Ishikawa (cell line): ENCODE measurements at regions not wholly inside any gene's neighbourhood (a gene's known extent, or its start where the extent isn't known, plus 50 kb on each side); places are given as distances from the start of the nearest gene placed in this dataset.

Experiments used
- CEBPB ChIP-seq: IDR thresholded peaks from 2 replicates; pipeline ENCODE4 v1.6.1; 2012
- CREB1 ChIP-seq: IDR thresholded peaks from 2 replicates; pipeline ENCODE4 v1.6.1; 2012; ENCODE audit warnings: low read depth
- EGR1 ChIP-seq: IDR thresholded peaks from 2 replicates; pipeline ENCODE4 v1.6.1; 2012
- EP300 ChIP-seq: IDR thresholded peaks from 2 replicates; pipeline ENCODE4 v1.6.1; 2012; ENCODE audit warnings: borderline replicate concordance
- FOXM1 ChIP-seq: IDR thresholded peaks from 2 replicates; pipeline ENCODE4 v1.6.1; 2012; ENCODE audit warnings: low read depth, borderline replicate concordance
- NFIC ChIP-seq: IDR thresholded peaks from 2 replicates; pipeline ENCODE4 v1.6.1; 2012
- RAD21 ChIP-seq: IDR thresholded peaks from 2 replicates; pipeline ENCODE4 v1.6.1; 2012; ENCODE audit warnings: low read depth
- TAF1 ChIP-seq: IDR thresholded peaks from 2 replicates; pipeline ENCODE4 v1.6.1; 2012; ENCODE audit warnings: low read depth, mild to moderate bottlenecking
- TCF12 ChIP-seq: IDR thresholded peaks from 2 replicates; pipeline ENCODE4 v1.6.1; 2012; ENCODE audit warnings: low read depth
- TEAD4 ChIP-seq: IDR thresholded peaks from 2 replicates; pipeline ENCODE4 v1.6.1; 2012
- YY1 ChIP-seq: IDR thresholded peaks from 2 replicates; pipeline ENCODE4 v1.6.1; 2012; ENCODE audit warnings: low read depth
- ZBTB7A ChIP-seq: IDR thresholded peaks from 2 replicates; pipeline ENCODE4 v1.6.1; 2012; ENCODE audit warnings: low read depth
- TF ChIP-seq, protein P1 (sequence below): IDR thresholded peaks from 2 replicates; pipeline ENCODE4 v1.6.1; 2012
- TF ChIP-seq, protein P2 (sequence below): IDR thresholded peaks from 2 replicates; pipeline ENCODE4 v1.6.1; 2012
- TF ChIP-seq, protein P3 (sequence below): IDR thresholded peaks from 2 replicates; pipeline ENCODE4 v1.6.1; 2012; ENCODE audit warnings: low read depth, mild to moderate bottlenecking

DNA sequence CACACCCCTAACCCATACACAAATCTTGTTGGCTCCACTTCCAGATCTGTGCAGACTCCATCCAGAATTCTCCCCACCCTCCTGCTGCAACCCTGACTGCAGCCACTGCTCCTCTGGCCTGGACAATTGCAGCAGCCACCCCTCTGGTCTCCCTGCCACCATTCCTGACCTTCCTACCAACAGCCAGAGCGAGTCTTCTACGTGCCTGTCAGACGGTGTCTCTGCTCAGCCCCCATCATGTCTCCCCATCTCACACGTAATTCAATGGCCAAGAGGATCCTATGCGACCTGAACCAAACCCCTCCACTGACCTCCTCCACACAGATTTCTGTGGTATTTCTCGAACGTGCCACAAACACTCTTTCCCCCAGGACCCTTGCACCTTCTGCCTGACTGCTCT, 103.3 kb downstream of the TPRA1 start:
- no peak for TF ChIP-seq EP300
- no peak for TF ChIP-seq EGR1
- TF ChIP-seq YY1: no peak
- TF ChIP-seq, protein P1, sequence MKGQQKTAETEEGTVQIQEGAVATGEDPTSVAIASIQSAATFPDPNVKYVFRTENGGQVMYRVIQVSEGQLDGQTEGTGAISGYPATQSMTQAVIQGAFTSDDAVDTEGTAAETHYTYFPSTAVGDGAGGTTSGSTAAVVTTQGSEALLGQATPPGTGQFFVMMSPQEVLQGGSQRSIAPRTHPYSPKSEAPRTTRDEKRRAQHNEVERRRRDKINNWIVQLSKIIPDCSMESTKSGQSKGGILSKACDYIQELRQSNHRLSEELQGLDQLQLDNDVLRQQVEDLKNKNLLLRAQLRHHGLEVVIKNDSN: no peak
- TF ChIP-seq TEAD4: no peak
- no peak for TF ChIP-seq TCF12
- no peak for TF ChIP-seq FOXM1
- TF ChIP-seq, protein P2, sequence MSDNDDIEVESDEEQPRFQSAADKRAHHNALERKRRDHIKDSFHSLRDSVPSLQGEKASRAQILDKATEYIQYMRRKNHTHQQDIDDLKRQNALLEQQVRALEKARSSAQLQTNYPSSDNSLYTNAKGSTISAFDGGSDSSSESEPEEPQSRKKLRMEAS: no peak
- no peak for TF ChIP-seq TAF1
- TF ChIP-seq RAD21: no peak
- TF ChIP-seq CREB1: no peak
- no peak for TF ChIP-seq CEBPB
- TF ChIP-seq NFIC: no peak
- TF ChIP-seq, protein P3, sequence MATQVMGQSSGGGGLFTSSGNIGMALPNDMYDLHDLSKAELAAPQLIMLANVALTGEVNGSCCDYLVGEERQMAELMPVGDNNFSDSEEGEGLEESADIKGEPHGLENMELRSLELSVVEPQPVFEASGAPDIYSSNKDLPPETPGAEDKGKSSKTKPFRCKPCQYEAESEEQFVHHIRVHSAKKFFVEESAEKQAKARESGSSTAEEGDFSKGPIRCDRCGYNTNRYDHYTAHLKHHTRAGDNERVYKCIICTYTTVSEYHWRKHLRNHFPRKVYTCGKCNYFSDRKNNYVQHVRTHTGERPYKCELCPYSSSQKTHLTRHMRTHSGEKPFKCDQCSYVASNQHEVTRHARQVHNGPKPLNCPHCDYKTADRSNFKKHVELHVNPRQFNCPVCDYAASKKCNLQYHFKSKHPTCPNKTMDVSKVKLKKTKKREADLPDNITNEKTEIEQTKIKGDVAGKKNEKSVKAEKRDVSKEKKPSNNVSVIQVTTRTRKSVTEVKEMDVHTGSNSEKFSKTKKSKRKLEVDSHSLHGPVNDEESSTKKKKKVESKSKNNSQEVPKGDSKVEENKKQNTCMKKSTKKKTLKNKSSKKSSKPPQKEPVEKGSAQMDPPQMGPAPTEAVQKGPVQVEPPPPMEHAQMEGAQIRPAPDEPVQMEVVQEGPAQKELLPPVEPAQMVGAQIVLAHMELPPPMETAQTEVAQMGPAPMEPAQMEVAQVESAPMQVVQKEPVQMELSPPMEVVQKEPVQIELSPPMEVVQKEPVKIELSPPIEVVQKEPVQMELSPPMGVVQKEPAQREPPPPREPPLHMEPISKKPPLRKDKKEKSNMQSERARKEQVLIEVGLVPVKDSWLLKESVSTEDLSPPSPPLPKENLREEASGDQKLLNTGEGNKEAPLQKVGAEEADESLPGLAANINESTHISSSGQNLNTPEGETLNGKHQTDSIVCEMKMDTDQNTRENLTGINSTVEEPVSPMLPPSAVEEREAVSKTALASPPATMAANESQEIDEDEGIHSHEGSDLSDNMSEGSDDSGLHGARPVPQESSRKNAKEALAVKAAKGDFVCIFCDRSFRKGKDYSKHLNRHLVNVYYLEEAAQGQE: no peak
- no peak for TF ChIP-seq ZBTB7A

DNA sequence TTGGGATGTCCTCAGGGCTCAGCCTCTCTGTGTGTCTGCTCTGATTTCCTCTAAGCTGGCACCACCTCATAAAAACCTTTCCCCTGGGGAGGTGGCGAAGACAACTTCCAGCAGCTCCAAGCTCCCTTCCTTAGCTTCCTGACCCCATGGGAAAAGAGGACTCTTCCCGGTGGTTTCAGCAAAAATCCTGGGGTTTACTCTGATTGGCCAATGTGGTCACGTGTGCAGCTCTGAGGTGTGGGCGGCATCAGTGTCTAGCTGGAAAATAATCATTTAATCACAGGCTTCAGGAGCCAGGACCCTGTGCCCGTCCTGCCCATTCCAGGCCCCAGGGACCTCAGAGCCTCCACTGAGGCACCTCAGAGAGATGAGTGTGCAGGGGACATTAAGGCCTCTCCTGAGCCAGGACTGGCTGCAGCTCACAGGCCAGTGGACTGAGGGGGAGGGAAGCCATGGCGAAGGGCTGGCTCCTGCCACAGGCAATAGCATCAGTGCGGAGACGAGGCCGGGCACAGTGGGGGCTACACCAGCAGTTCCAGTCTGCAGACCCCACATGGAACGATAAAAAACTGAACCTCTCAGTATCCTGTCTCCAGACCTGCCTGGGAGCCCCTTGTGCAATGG, 104.1 kb downstream of the TPRA1 start:
- TF ChIP-seq FOXM1 (no peak), NFIC (no peak), ZBTB7A (no peak), TAF1 (no peak)
- TF ChIP-seq, protein P1: peak; percentile 85

DNA sequence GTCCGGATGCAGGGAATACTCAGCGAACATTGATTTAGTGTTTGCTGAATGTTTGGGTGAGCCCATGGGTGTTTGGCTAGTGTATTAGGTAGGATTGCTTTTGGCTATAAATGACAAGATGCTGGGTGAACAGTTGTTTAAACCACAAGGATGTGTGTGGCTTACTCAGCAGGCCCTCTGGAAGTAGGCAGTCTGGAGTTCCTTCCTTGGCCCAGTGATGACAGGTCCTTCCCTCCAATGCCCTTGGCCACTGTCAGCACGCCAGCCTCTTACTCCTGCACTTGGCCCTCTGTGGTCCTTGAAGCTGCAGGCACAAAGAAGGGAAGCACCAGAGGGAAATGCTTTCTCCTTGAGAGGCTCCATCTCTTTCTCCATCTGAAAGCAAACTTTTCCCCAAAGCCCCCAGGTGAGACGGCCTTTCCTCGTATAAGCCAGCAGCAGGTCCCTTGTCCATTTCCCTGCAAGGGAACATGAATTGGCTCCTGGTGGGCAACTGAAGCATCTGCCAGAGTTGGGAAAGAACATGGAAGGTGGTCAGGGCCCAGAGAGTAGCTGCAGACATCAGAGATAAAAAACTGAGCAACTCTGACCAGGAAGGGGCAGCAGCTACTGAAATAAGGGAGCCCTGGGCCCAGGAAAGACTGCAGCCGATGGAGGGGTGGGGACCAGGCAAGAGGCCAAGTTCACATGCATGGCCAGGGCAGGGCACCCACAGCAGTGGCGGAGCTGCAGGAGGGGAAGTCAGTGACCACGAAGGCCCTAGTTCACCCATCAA, 105.0 kb downstream of the TPRA1 start:
- TF ChIP-seq TEAD4 (no peak), CREB1 (no peak), EGR1 (no peak), CEBPB (no peak), FOXM1 (no peak), ZBTB7A (no peak), NFIC (no peak), TAF1 (no peak), EP300 (no peak), RAD21 (no peak), YY1 (no peak), TCF12 (no peak)
- TF ChIP-seq, protein P3: no peak
- TF ChIP-seq, protein P1: no peak
- TF ChIP-seq, protein P2: no peak

DNA sequence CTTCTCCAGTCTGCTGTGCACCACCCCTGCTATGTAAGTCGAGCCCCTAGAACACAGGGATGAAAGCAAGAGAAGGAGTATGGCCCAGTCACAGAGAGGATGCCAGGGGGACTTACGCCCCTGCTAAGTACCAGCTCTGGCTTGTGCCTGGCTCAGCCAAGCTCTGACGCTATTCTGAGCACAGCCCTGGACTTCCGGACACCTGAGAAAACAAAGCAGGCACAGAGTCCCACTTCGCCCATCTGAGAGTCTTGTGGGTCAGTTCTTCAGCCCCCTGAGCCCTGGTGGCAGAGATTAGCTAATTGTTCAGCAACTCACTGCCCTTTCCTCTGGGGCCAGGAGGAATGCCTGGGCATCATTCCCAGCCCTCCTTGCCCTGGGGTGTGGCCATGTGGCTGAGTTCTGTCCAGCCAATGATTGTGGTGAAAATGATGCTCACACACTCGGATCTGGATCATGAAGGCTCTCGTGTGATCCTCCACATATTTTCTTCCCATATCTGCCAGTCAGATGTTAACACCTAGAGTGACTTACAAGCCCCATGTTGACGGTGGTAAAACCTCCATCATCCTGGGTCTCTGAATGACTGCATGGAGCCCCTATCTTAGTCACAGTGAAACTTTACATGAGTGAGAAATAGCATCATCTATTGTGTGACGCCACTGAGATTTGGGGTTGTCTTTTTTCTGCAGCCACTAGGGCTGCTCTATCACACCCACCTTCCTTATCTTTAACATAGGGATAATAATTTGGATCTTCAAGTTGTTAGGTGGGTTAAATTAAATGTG, 105.7 kb downstream of the TPRA1 start:
- no peak for TF ChIP-seq TCF12
- TF ChIP-seq CEBPB: no peak
- no peak for TF ChIP-seq YY1

DNA sequence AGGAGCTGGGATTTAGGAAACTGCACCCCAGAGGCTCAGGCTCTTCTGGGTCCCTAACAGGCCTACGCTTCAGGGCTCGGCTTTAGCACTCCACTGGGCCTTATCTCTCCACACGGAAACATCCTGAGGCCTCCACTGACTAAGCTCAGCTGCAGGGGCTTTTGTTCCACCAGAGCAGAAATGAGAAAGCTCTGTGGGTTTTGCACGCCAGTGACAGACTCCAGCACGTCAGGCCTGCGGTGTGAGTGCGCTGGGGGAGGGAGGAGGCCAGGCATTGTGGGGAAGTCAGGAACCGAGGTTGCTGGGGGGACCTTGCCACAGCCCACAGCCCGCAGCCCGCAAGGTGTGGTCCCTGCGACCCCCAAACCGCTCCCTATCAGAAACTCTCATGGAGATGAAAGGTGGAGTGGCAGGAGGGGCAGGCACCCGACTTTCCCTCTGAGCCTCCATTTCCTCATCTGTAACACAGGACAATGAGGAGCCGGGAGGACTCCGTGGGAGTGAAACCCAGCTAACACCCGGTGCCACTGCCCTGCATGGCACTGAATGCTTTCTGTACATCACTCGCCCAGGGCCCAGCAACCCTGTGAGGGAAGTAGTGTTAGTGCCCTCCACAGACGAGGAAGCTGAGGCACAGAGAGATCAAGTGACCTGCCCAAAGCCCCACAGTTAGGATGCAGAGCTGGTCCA, 106.5 kb downstream of the TPRA1 start:
- TF ChIP-seq, protein P3: no peak
- no peak for TF ChIP-seq YY1
- TF ChIP-seq CREB1: no peak
- TF ChIP-seq EP300: no peak
- no peak for TF ChIP-seq ZBTB7A
- no peak for TF ChIP-seq TEAD4
- no peak for TF ChIP-seq FOXM1
- TF ChIP-seq TAF1: no peak
- no peak for TF ChIP-seq NFIC
- TF ChIP-seq CEBPB: no peak
